Heart left ventricle (tissue), 16 donors: ENCODE measurements at regions not wholly inside any gene's neighbourhood (a gene's known extent, or its start where the extent isn't known, plus 50 kb on each side); places are given as distances from the start of the nearest gene placed in this dataset.
"Not testable (repeated sequence)": the region's sequence is repeated elsewhere in the genome, so short reads cannot be mapped to it uniquely, and the experiment has no call there.

Source experiments
- ATAC-seq, 4 donors: fragments of 200-7000 bp; cut with Tn5 transposase; one replicate each; pipeline ENCODE4 v1.9.1; 2020 to 2022; ENCODE audit warnings: moderate library complexity in 4 of 4, mild to moderate bottlenecking in 3 of 4, moderate number of reproducible peaks in 1 of 4
- DNase-seq, 5 donors: peaks; one replicate each; pipeline ENCODE4 v3.0.0-alpha.2; 2020
- H3K27ac ChIP-seq, 12 donors: fragments of 200-600 bp; sonication (generic) in 4 of 12; one replicate each; pipeline versions ENCODE4 v1.5.0 to v1.8.0; 2016 to 2022; ENCODE audit warnings: mild to moderate bottlenecking in 2 of 12
- H3K27me3 ChIP-seq, 9 donors: fragments of 200-600 bp; sonication (generic) in 2 of 9; one replicate each; pipeline versions ENCODE4 v1.5.1 to v1.8.0; 2016 to 2022; ENCODE audit warnings: mild to moderate bottlenecking in 3 of 9
- H3K36me3 ChIP-seq, 9 donors: fragments of 200-600 bp; sonication (generic) in 2 of 9; one replicate each; pipeline versions ENCODE4 v1.5.0 to v1.8.0; 2018 to 2022; ENCODE audit warnings: mild to moderate bottlenecking in 2 of 9
- H3K4me1 ChIP-seq, 12 donors: fragments of 200-600 bp; sonication (generic) in 4 of 12; one replicate each; pipeline versions ENCODE4 v1.5.0 to v1.8.0; 2016 to 2022; ENCODE audit warnings: mild to moderate bottlenecking in 3 of 12
- H3K4me3 ChIP-seq, 12 donors: fragments of 200-600 bp; sonication (generic) in 4 of 12; one replicate each; pipeline versions ENCODE4 v1.5.0 to v1.8.0; 2017 to 2022; ENCODE audit warnings: mild to moderate bottlenecking in 9 of 12, moderate library complexity in 4 of 12
- H3K9me3 ChIP-seq, 12 donors: fragments of 200-600 bp; sonication (generic) in 4 of 12; one replicate each; pipeline versions ENCODE4 v1.5.0 to v1.8.0; 2016 to 2022; ENCODE audit warnings: mild to moderate bottlenecking in 1 of 12
- POLR2A ChIP-seq, 2 donors: fragments of 450-650 bp; IDR thresholded peaks; one replicate each; pipeline ENCODE4 v1.6.1; 2017; ENCODE audit warnings: antibody characterized with exemption in 2 of 2, mild to moderate bottlenecking in 2 of 2, moderate library complexity in 2 of 2
- WGBS, 4 donors: extraction: QIAGEN DNeasy Blood & Tissue Kit in 2 of 4; methylation state at CpG; one replicate each; pipeline versions ENCODE4 v1.1.5 to v1.1.7; 2013 to 2018; 5-methylcytosine and 5-hydroxymethylcytosine counted together
- intact Hi-C, 10 donors: fragments of 100-400 bp; cut with DNase I; formaldehyde crosslinking; loops; one replicate each; pipeline versions ENCODE4 v1.11.1 to v1.14.2; 2022
- TF ChIP-seq, protein P1 (sequence below), 12 donors: fragments of 200-600 bp; sonication (generic) in 4 of 12; IDR thresholded peaks; one replicate each; pipeline versions ENCODE4 v1.5.0 to v1.8.0; 2018 to 2022; ENCODE audit warnings: antibody characterized with exemption in 12 of 12, mild to moderate bottlenecking in 5 of 12
- donor health status: ischemic (EF 13 %, LVEDD 7.1; RV severe dilation, severe dysfunction).
- donor health status: healthy with polysubstance abuse.
- donor health status: DM: no; HTN: yes; CAD: no.
- donor health status: DM: no; HTN: no; CAD: no.
- donor health status: ischemic (EF 25% LVEDD 6.9; RV normal size, moderate dysfunction).
- donor health status: ischemic (EF 25% LVEDD 5.7; RV mildly dilated, moderate dysfunction).
- donor health status: healthy.
- donor health status: DM: yes; HTN: yes; CAD: no.
- donor health status: ischemic (EF 35%, LVEDD 5.7; RV mildly dilated, moderate dysfunction).
- donor health status: nonischemic (EF 11% LVEDD 7.7; RV severe dilation, severe dysfunction).
- donor health status: DM: yes; HTN: yes; CAD: no.
- donor health status: PGD.
- donor health status: ischemic (EF 29% LVEDD 5.4; RV normal size, mild dysfunction).
- donor health status: nonischemic (EF 23%, LVEDD 6.1; RV moderate dilation, normal function).

GRCh38 chrX:11889791-11890190, 131.8 kb downstream of the MSL3 start:
- DNase-seq (no peak), ATAC-seq (no peak)
- TF ChIP-seq, protein P1, sequence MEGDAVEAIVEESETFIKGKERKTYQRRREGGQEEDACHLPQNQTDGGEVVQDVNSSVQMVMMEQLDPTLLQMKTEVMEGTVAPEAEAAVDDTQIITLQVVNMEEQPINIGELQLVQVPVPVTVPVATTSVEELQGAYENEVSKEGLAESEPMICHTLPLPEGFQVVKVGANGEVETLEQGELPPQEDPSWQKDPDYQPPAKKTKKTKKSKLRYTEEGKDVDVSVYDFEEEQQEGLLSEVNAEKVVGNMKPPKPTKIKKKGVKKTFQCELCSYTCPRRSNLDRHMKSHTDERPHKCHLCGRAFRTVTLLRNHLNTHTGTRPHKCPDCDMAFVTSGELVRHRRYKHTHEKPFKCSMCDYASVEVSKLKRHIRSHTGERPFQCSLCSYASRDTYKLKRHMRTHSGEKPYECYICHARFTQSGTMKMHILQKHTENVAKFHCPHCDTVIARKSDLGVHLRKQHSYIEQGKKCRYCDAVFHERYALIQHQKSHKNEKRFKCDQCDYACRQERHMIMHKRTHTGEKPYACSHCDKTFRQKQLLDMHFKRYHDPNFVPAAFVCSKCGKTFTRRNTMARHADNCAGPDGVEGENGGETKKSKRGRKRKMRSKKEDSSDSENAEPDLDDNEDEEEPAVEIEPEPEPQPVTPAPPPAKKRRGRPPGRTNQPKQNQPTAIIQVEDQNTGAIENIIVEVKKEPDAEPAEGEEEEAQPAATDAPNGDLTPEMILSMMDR (IDR thresholded peaks at IDR 0.05): no peak
- no peak for TF ChIP-seq POLR2A (IDR thresholded peaks at IDR 0.05)
- no peak overlapping the region for H3K4me3 ChIP-seq
- no peaks in the 10 kb centered on the region for H3K4me1 ChIP-seq
- no peak overlapping the region for H3K27ac ChIP-seq
- peaks cover 0 to 10% (median 0%) of the 10 kb centered on the region in 12 donors for H3K9me3 ChIP-seq
- H3K36me3 ChIP-seq: no peaks in the 10 kb centered on the region
- intact Hi-C loops: no loop called here
- H3K27me3 ChIP-seq: no peaks in the 10 kb centered on the region

DNA sequence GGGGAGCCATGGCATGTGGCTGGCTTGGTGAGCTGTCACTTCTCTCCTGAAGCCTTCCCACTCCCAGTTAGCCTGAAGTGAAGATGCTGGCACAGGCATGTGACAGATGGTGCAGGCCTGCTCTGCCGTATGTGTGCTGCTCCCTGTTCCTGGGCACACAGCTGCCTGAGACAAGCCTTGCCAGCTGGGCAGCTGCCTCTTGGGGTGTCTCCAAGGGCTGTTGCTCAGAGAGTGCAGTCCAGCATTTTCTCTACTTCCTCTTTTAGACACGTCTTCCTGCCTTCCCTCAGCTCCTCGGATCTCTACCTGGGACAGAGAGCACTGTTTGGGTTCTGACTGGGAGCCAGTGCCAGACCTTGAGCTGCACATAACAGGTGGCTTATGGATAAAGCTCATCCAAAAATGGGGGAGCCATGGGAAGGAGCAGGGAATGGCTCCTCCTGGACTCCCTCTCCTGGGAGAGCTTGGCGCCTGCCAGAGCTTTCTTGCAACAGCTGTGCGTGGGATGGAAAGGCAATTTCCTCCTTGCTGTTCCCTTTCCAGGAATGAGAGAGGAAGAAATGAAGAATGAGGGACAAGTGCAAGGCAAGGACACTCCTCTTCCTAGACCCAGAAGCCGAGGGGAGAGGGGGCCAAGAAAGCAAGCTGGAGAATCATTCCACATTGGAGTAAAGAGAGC, 132.9 kb downstream of the MSL3 start:
- no peaks in the 10 kb centered on the region for H3K4me1 ChIP-seq
- H3K27me3 ChIP-seq: no peaks in the 10 kb centered on the region
- no peak overlapping the region for H3K4me3 ChIP-seq
- ATAC-seq (peak; percentile 32 to 83 (median 74)), DNase-seq (peak in 4 of 5 donors; percentile 19 to 56 (median 34))
- 26 to 46% (median 34%) methylated on average over 6 of the region's 6 CpGs for WGBS, 4 donors
- H3K27ac ChIP-seq: no peak overlapping the region
- intact Hi-C loops: no loop called here
- TF ChIP-seq POLR2A (IDR thresholded peaks at IDR 0.05): no peak
- TF ChIP-seq, protein P1 (IDR thresholded peaks at IDR 0.05): no peak
- H3K9me3 ChIP-seq: peaks cover 0 to 10% (median 0%) of the 10 kb centered on the region in 12 donors
- no peaks in the 10 kb centered on the region for H3K36me3 ChIP-seq

DNA sequence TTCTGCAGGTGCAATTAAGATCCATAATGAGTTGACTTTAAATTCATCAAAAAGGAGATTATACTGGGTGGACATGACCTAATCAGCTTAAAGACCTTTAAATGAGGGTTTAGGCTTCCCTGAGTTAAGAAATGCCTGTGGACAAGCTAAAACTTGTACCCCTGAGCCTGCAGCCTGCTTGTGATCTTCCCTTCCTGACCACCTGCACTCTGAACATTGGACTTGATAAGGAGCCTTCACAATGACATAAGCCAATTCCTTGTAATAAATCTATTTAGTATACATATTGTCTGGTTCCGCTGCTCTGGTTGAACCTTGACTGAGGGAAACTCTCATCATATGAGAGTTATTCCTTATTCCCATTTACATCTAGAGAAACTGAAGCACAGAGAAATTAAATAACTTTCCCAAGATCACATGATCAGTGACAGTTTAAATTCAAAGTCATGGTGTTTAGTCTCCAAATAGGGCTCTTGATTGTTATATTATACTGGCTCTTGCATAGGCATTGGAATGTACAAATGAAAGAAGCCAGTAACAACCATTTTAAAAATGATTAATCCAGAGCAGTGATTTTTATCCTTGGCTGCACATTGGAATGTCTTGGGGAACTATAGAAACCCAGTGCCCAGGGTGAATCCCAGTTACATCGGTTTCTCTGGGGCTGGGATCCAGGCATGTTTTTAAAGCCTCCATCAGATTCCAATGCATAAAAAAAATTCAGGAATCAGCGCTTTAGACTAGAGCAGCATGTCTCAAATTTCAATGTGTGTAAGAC, 136.1 kb downstream of the MSL3 start:
- Histone ChIP-seq H3K4me3 (no peak overlapping the region), H3K36me3 (no peaks in the 10 kb centered on the region), H3K27ac (no peak overlapping the region), H3K27me3 (no peaks in the 10 kb centered on the region), H3K9me3 (peaks cover 0 to 12% (median 0%) of the 10 kb centered on the region in 12 donors), H3K4me1 (no peaks in the 10 kb centered on the region)
- no peak for ATAC-seq
- intact Hi-C loops: no loop called here
- no peak for DNase-seq
- TF ChIP-seq POLR2A (IDR thresholded peaks at IDR 0.05): no peak
- TF ChIP-seq, protein P1 (IDR thresholded peaks at IDR 0.05): no peak
- 69 to 89% (median 78%) methylated on average over 3 of the region's 3 CpGs for WGBS, 4 donors

DNA sequence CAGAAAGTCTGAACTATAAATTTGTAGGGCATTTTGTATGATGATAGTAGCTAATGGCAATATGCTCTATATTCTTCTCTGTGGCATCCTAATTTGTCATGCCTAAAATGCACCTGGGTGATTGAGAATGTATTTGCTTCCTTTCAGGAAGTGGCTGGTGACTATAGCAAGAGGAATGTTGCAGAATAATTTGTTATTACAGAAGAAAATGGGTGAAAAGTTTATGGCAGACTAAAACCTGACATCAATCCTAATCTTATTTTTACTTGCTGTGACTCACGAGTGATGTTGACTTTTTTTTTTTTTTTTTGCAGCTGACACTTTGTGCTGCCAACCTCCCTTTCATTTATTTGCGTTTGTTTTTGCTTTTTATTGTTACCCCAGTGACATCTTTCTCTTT, 141.1 kb downstream of the MSL3 start:
- Histone ChIP-seq H3K4me3 (no peak overlapping the region), H3K4me1 (no peaks in the 10 kb centered on the region), H3K9me3 (peaks cover 0 to 7% (median 0%) of the 10 kb centered on the region in 12 donors), H3K27me3 (no peaks in the 10 kb centered on the region), H3K27ac (no peak overlapping the region), H3K36me3 (no peaks in the 10 kb centered on the region)
- 21 to 43% (median 30%) methylated on average over 2 of the region's 2 CpGs for WGBS, 4 donors
- intact Hi-C loops: no loop called here
- TF ChIP-seq, protein P1 (IDR thresholded peaks at IDR 0.05): no peak
- TF ChIP-seq POLR2A (IDR thresholded peaks at IDR 0.05): no peak
- DNase-seq: no peak
- ATAC-seq: no peak

GRCh38 chrX:11905933-11906332, 147.9 kb downstream of the MSL3 start:
- intact Hi-C loops: loop anchor here in 2 of 10 donors (5.0 to 10.0 kb wide), 2 partner anchors 119 to 371 kb away; no protein-coding TSS in a partner anchor
- not testable (repeated sequence) for DNase-seq, H3K36me3 ChIP-seq, H3K4me1 ChIP-seq, H3K27ac ChIP-seq, H3K27me3 ChIP-seq, H3K4me3 ChIP-seq, ATAC-seq
- H3K9me3 ChIP-seq: peaks cover 0 to 14% (median 0%) of the 10 kb centered on the region in 12 donors
- 54 to 87% (median 69%) methylated on average over 3 of the region's 3 CpGs for WGBS, 4 donors
